Colonic mucosa (tissue), 4 donors: ENCODE measurements at regions not wholly inside any gene's neighbourhood (a gene's known extent, or its start where the extent isn't known, plus 50 kb on each side); places are given as distances from the start of the nearest gene placed in this dataset.

Source experiments
- DNase-seq: peaks from one replicate; pipeline ENCODE4 v3.0.0-alpha.2; 2020
- H3K27ac ChIP-seq: fragments of 200-600 bp; one replicate; pipeline ENCODE4 v1.8.0; 2021
- H3K27me3 ChIP-seq: fragments of 200-600 bp; one replicate; pipeline ENCODE4 v1.8.0; 2021
- H3K36me3 ChIP-seq: fragments of 200-600 bp; one replicate; pipeline ENCODE4 v1.8.0; 2021
- H3K4me1 ChIP-seq: fragments of 200-600 bp; one replicate; pipeline ENCODE4 v1.8.0; 2021; ENCODE audit warnings: mild to moderate bottlenecking
- H3K4me3 ChIP-seq: fragments of 200-600 bp; one replicate; pipeline ENCODE4 v1.8.0; 2021
- H3K9ac ChIP-seq, 2 donors: one replicate each; pipeline ENCODE4 v1.7.0; 2013; ENCODE audit warnings: control low read depth in 2 of 2, low read depth in 2 of 2, low read length in 2 of 2
- H3K9me3 ChIP-seq: fragments of 200-600 bp; one replicate; pipeline ENCODE4 v1.8.0; 2021
- intact Hi-C: fragments of 100-400 bp; cut with DNase I; formaldehyde crosslinking; loops from one replicate; pipeline ENCODE4 v1.14.1; 2022
- TF ChIP-seq, protein P1 (sequence below): fragments of 200-600 bp; IDR thresholded peaks from one replicate; pipeline ENCODE4 v1.8.0; 2022; ENCODE audit warnings: antibody characterized with exemption, mild to moderate bottlenecking
- donor health status: healthy.
- donor health status: DM: no; HTN: no; CAD: no.
- donor health status: DM: no; HTN: no; CAD: no.

DNA sequence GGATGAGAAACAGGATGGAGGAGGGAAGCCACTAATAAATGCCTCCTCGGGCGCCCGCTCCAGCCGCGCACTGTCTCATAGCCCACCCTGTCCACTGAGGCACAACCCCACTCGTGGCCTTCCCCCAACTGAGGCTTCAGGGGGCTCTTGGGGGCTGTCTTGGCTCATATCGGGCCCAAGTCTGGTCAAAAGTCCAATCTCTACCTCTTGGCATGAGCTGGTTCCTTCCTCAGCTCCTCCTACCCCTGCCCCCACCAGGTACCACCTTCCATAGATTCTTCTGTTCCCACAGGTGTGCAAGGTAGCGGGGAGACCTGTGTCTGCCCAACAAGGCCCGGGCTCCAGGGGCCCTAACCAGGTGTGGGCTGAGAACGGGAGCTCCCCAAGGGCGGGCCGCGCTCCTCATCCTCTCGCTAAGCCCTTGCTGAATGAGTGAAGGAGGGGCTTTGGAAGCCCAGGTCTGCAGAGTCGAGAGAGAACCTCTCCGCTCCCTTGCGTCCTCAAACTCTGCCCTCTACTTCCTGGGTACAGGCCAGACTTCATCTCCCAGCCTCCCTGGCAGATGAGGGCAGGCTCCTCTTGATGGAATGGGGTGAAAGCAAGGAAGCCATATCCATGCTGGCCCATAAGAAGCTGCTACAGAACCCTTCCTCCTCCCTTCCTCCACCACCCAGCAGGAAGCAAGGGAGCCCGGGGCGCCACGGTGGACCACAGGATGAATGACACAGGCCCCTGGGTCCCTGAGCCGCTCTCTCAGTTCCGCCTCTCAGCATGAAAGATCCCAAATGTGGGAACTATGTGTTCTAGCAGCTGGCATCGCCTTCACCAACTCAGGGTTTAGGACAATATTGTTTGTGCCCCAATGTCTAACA, 74.7 kb downstream of the PSMG1 start:
- Histone ChIP-seq H3K9me3 (no peaks in the 10 kb centered on the region), H3K27me3 (no peaks in the 10 kb centered on the region), H3K4me1 (no peaks in the 10 kb centered on the region), H3K4me3 (no peak overlapping the region), H3K36me3 (no peaks in the 10 kb centered on the region), H3K27ac (no peak overlapping the region), H3K9ac (no peak overlapping the region)
- intact Hi-C loops: no loop called here
- no peak for DNase-seq
- TF ChIP-seq, protein P1, sequence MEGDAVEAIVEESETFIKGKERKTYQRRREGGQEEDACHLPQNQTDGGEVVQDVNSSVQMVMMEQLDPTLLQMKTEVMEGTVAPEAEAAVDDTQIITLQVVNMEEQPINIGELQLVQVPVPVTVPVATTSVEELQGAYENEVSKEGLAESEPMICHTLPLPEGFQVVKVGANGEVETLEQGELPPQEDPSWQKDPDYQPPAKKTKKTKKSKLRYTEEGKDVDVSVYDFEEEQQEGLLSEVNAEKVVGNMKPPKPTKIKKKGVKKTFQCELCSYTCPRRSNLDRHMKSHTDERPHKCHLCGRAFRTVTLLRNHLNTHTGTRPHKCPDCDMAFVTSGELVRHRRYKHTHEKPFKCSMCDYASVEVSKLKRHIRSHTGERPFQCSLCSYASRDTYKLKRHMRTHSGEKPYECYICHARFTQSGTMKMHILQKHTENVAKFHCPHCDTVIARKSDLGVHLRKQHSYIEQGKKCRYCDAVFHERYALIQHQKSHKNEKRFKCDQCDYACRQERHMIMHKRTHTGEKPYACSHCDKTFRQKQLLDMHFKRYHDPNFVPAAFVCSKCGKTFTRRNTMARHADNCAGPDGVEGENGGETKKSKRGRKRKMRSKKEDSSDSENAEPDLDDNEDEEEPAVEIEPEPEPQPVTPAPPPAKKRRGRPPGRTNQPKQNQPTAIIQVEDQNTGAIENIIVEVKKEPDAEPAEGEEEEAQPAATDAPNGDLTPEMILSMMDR: no peak

GRCh38 chr21:39107739-39108138, 75.5 kb downstream of the PSMG1 start:
- intact Hi-C loops: no loop called here
- H3K27ac ChIP-seq: no peak overlapping the region
- TF ChIP-seq, protein P1: no peak
- no peaks in the 10 kb centered on the region for H3K9me3 ChIP-seq
- no peak overlapping the region for H3K4me3 ChIP-seq
- DNase-seq: no peak
- no peak overlapping the region for H3K9ac ChIP-seq
- H3K27me3 ChIP-seq: no peaks in the 10 kb centered on the region
- no peaks in the 10 kb centered on the region for H3K36me3 ChIP-seq
- no peaks in the 10 kb centered on the region for H3K4me1 ChIP-seq

DNA sequence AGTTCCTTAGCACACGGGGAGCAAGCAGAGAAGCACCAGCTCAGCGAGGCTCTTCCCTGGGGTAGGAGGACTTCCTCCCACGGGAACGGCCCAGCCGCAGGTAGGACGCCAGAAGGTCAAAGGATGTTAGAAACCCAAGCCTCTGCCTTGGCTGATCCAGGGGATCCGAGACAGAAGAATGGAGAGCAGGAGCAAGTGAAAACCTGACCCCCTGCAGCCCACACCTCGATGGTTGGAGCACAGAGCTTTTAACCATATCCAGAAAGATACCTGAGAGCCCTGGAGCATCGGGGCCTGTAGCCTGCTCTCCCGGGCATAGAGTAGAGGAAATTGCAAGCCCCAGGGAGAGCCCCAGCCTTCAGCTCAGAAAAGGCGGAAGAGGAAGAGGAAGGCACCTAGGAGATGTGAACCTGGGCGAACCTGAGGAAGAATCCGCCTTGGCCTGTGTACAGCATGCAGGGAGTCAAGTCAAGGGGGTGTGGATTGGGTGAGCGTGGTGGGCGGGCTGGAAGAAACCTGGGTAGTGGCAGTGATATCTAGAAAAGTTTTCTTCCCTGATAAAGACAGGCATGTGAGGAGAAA, 76.3 kb downstream of the PSMG1 start:
- intact Hi-C loops: no loop called here
- no peak for DNase-seq
- Histone ChIP-seq H3K4me1 (no peaks in the 10 kb centered on the region), H3K9me3 (no peaks in the 10 kb centered on the region), H3K27me3 (no peaks in the 10 kb centered on the region), H3K36me3 (no peaks in the 10 kb centered on the region), H3K9ac (no peak overlapping the region), H3K27ac (no peak overlapping the region), H3K4me3 (no peak overlapping the region)
- TF ChIP-seq, protein P1: no peak

DNA sequence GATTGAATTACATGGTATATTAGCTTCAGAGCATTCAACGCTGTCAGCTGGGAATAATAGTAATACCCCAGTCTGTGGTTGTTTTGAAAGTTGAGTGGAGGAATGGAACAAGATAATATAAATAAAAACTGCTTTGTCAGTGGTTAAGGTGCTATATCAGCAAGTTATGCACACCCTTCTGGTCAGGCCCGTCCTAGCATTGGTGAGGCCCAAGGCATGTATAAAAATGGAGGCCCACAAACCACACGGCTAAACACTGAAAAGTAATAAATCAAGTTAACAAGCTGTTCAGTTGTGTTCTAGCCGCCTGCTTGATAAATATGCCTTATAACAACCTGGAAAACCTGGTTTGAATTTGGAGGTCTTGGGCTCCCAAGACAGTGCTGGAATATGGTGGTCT, 77.4 kb downstream of the PSMG1 start:
- DNase-seq: no peak
- Histone ChIP-seq H3K27ac (no peak overlapping the region), H3K9ac (no peak overlapping the region), H3K27me3 (no peaks in the 10 kb centered on the region), H3K9me3 (no peaks in the 10 kb centered on the region), H3K4me1 (no peaks in the 10 kb centered on the region), H3K36me3 (no peaks in the 10 kb centered on the region), H3K4me3 (no peak overlapping the region)
- intact Hi-C loops: no loop called here
- TF ChIP-seq, protein P1: no peak

- TF ChIP-seq, protein P1: no peak
- Histone ChIP-seq H3K27me3 (no peaks in the 10 kb centered on the region), H3K4me3 (no peak overlapping the region), H3K9me3 (no peaks in the 10 kb centered on the region), H3K27ac (no peak overlapping the region), H3K4me1 (no peaks in the 10 kb centered on the region), H3K9ac (no peak overlapping the region), H3K36me3 (no peaks in the 10 kb centered on the region)
- intact Hi-C loops: no loop called here
- DNase-seq: no peak
Measured at GRCh38 chr21:39105341-39105765, 77.9 kb downstream of the PSMG1 start.
